ENCODE measurements at regions not wholly inside any gene's neighbourhood (a gene's known extent, or its start where the extent isn't known, plus 50 kb on each side); places are given as distances from the start of the nearest gene placed in this dataset.
"Not testable (repeated sequence)": the region's sequence is repeated elsewhere in the genome, so short reads cannot be mapped to it uniquely, and the experiment has no call there.

GRCh38 chr21:9744593-9744992, 776.8 kb upstream of the TPTE start:
- H3K9me3 ChIP-seq (ENCODE audit: control insufficient read depth, insufficient read depth, low read length): peaks cover 43% of the 10 kb centered on the region
- not testable (repeated sequence) for H4K20me1 ChIP-seq (ENCODE audit: control insufficient read depth, insufficient read depth, low read depth, low read length); H3K27ac ChIP-seq (ENCODE audit: low read depth, low read length); H3K4me2 ChIP-seq (ENCODE audit: low read length); H3K4me1 ChIP-seq (ENCODE audit: control insufficient read depth, low read length); H3K79me2 ChIP-seq (ENCODE audit: control insufficient read depth, low read length); H3K27me3 ChIP-seq (ENCODE audit: control insufficient read depth, low read length); H3F3A ChIP-seq (ENCODE audit: control insufficient read depth, insufficient read depth); H3K36me3 ChIP-seq (ENCODE audit: control insufficient read depth, low read length); H3K4me3 ChIP-seq (ENCODE audit: low read length); H3K9me2 ChIP-seq (replicated peaks; ENCODE audit: control insufficient read depth, low read length)

GRCh38 chr21:9745457-9746108, 775.8 kb upstream of the TPTE start:
- H3K36me3 ChIP-seq (ENCODE audit: control insufficient read depth, low read length); H4K20me1 ChIP-seq (ENCODE audit: control insufficient read depth, insufficient read depth, low read depth, low read length); H3K4me3 ChIP-seq (ENCODE audit: low read length); H3K4me1 ChIP-seq (ENCODE audit: control insufficient read depth, low read length); H3K4me2 ChIP-seq (ENCODE audit: low read length); H3F3A ChIP-seq (ENCODE audit: control insufficient read depth, insufficient read depth); H3K9me2 ChIP-seq (replicated peaks; ENCODE audit: control insufficient read depth, low read length); H3K27me3 ChIP-seq (ENCODE audit: control insufficient read depth, low read length); H3K27ac ChIP-seq (ENCODE audit: low read depth, low read length); H3K79me2 ChIP-seq (ENCODE audit: control insufficient read depth, low read length): not testable (repeated sequence)
- peaks cover 40% of the 10 kb centered on the region for H3K9me3 ChIP-seq (ENCODE audit: control insufficient read depth, insufficient read depth, low read length)

DNA sequence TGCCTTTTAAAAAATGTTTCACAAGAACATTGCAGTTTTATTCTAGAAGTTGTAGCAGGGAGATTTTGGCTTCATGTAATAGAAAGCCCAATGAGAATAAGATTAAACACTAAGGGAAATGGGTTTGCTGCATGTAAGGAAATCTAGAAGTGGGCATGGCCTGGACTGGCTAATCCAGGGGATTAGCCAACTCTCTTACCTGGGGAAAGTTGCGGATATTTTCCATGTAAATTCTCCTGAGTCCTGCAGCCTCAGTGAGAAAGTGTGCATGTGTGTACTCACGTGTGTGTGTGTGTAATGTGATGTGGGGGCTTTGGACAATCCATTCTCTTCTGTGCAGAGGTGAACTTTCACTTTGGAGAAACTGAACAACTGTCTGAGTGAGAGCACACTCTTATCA, 775.1 kb upstream of the TPTE start:
- not testable (repeated sequence) for H4K20me1 ChIP-seq (ENCODE audit: control insufficient read depth, insufficient read depth, low read depth, low read length); H3K4me1 ChIP-seq (ENCODE audit: control insufficient read depth, low read length); H3K27me3 ChIP-seq (ENCODE audit: control insufficient read depth, low read length); H3K9me2 ChIP-seq (replicated peaks; ENCODE audit: control insufficient read depth, low read length); H3K27ac ChIP-seq (ENCODE audit: low read depth, low read length); H3F3A ChIP-seq (ENCODE audit: control insufficient read depth, insufficient read depth); H3K36me3 ChIP-seq (ENCODE audit: control insufficient read depth, low read length); H3K4me3 ChIP-seq (ENCODE audit: low read length); H3K79me2 ChIP-seq (ENCODE audit: control insufficient read depth, low read length); H3K4me2 ChIP-seq (ENCODE audit: low read length)
- H3K9me3 ChIP-seq (ENCODE audit: control insufficient read depth, insufficient read depth, low read length): peaks cover 47% of the 10 kb centered on the region

DNA sequence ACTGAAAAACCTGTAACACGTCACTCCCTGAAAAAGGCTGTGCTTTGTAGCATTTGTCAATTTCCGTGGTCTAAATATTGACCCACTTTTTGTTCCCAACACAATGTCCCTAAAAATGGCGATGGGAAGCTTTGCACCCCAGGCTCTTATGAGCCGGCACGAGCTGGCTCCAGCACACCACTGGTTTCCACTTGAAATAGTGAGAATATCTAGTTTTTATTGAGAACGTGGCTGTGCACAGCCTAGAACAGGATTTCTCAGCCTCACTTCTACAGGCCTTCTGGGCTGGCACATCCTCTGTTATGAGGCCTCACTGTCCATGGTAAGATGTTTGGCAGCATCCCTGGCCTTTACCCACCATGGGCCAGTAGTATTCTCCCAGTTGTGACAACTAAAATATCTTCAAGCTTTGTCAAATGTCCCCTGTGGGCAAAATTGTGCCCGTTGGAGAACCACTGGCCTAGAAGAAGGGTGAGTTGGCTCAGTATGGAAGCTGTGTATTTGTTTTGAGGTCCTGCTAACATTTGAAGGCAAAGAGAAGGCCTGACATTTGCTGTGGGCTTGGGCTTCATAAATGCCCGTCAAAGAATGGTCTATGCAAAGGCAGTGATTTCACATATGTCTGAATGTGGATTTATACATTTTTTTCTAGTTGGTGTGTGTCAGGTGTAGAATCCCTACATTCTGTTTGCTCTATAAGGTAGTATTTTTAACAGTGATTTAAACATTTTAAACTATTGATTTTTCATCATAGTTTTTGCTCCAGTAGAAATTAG, 774.4 kb upstream of the TPTE start:
- not testable (repeated sequence) for H3K27ac ChIP-seq (ENCODE audit: low read depth, low read length); H4K20me1 ChIP-seq (ENCODE audit: control insufficient read depth, insufficient read depth, low read depth, low read length); H3K4me1 ChIP-seq (ENCODE audit: control insufficient read depth, low read length); H3K27me3 ChIP-seq (ENCODE audit: control insufficient read depth, low read length); H3K4me2 ChIP-seq (ENCODE audit: low read length); H3K79me2 ChIP-seq (ENCODE audit: control insufficient read depth, low read length); H3K9me2 ChIP-seq (replicated peaks; ENCODE audit: control insufficient read depth, low read length); H3K4me3 ChIP-seq (ENCODE audit: low read length); H3F3A ChIP-seq (ENCODE audit: control insufficient read depth, insufficient read depth); H3K36me3 ChIP-seq (ENCODE audit: control insufficient read depth, low read length)
- H3K9me3 ChIP-seq (ENCODE audit: control insufficient read depth, insufficient read depth, low read length): peaks cover 47% of the 10 kb centered on the region

- not testable (repeated sequence) for H3K4me3 ChIP-seq (ENCODE audit: low read length)
These were observed 773.5 kb upstream of the TPTE start for GRCh38 chr21:9747870-9748269.

GRCh38 chr21:9748451-9748850, 772.9 kb upstream of the TPTE start:
- not testable (repeated sequence) for H3K79me2 ChIP-seq (ENCODE audit: control insufficient read depth, low read length); H3K36me3 ChIP-seq (ENCODE audit: control insufficient read depth, low read length); H3K4me2 ChIP-seq (ENCODE audit: low read length); H4K20me1 ChIP-seq (ENCODE audit: control insufficient read depth, insufficient read depth, low read depth, low read length); H3K27ac ChIP-seq (ENCODE audit: low read depth, low read length); H3K4me1 ChIP-seq (ENCODE audit: control insufficient read depth, low read length); H3F3A ChIP-seq (ENCODE audit: control insufficient read depth, insufficient read depth); H3K27me3 ChIP-seq (ENCODE audit: control insufficient read depth, low read length); H3K9me2 ChIP-seq (replicated peaks; ENCODE audit: control insufficient read depth, low read length); H3K4me3 ChIP-seq (ENCODE audit: low read length)
- peaks cover 52% of the 10 kb centered on the region for H3K9me3 ChIP-seq (ENCODE audit: control insufficient read depth, insufficient read depth, low read length)

More at GRCh38 chr21:9747870-9748269, 773.5 kb upstream of the TPTE start:
- not testable (repeated sequence) for H3K79me2 ChIP-seq (ENCODE audit: control insufficient read depth, low read length); H3K4me2 ChIP-seq (ENCODE audit: low read length); H3F3A ChIP-seq (ENCODE audit: control insufficient read depth, insufficient read depth); H3K27me3 ChIP-seq (ENCODE audit: control insufficient read depth, low read length); H3K27ac ChIP-seq (ENCODE audit: low read depth, low read length); H3K9me2 ChIP-seq (replicated peaks; ENCODE audit: control insufficient read depth, low read length); H3K36me3 ChIP-seq (ENCODE audit: control insufficient read depth, low read length); H4K20me1 ChIP-seq (ENCODE audit: control insufficient read depth, insufficient read depth, low read depth, low read length); H3K4me1 ChIP-seq (ENCODE audit: control insufficient read depth, low read length)
- peaks cover 50% of the 10 kb centered on the region for H3K9me3 ChIP-seq (ENCODE audit: control insufficient read depth, insufficient read depth, low read length)

GRCh38 chr21:9749741-9750230, 771.6 kb upstream of the TPTE start:
- H3K4me2 ChIP-seq (ENCODE audit: low read length); H3K4me1 ChIP-seq (ENCODE audit: control insufficient read depth, low read length); H3K79me2 ChIP-seq (ENCODE audit: control insufficient read depth, low read length); H4K20me1 ChIP-seq (ENCODE audit: control insufficient read depth, insufficient read depth, low read depth, low read length); H3K27me3 ChIP-seq (ENCODE audit: control insufficient read depth, low read length); H3K36me3 ChIP-seq (ENCODE audit: control insufficient read depth, low read length); H3F3A ChIP-seq (ENCODE audit: control insufficient read depth, insufficient read depth); H3K9me2 ChIP-seq (replicated peaks; ENCODE audit: control insufficient read depth, low read length); H3K4me3 ChIP-seq (ENCODE audit: low read length); H3K27ac ChIP-seq (ENCODE audit: low read depth, low read length): not testable (repeated sequence)
- peaks cover 41% of the 10 kb centered on the region for H3K9me3 ChIP-seq (ENCODE audit: control insufficient read depth, insufficient read depth, low read length)

Data from DOHH2 (cell line).